HG03521 (cell line): ENCODE measurements at regions not wholly inside any gene's neighbourhood (a gene's known extent, or its start where the extent isn't known, plus 50 kb on each side); places are given as distances from the start of the nearest gene placed in this dataset.

Source experiments
- ATAC-seq: cut with Tn5 transposase; IDR thresholded peaks from one replicate; pipeline ENCODE4 v1.9.1; 2021; ENCODE audit warnings: mild to moderate bottlenecking, moderate library complexity; ENCODE audit not compliant: unreplicated experiment

DNA sequence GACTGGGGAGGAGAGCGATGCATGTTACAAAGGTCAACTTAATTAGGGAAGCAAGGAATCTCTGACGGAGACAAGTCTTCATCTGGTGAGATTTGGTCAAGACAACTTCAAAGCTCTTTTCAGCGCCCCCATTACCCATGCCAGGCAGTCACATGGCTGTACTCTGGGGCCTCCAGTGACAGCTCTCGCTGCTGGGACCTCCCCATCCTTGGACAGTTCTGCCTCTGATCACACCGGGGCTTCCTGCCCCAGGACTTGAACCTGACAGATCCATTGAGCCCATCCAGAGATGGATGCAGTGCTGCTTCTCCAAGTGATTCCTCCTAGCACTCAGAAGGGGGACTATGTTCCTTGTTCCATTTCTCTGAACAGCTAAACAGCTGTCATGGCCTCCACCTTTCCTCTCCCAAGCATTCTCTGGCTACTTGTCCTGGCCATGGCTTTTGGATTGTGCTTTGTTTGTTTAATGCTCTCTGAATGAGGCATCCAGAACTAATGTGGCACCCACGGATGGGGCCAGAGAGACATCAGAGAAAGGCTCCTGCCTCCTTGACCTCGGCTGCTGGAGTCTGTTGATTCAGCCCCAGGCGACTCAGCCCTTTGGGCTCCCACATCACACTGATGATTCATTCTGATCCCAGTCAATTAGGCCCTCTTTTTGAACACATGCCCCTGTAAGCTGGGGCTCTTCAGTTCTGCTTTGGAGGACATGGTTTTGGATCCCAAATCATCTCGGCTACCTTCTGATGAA is 122.1 kb upstream of the ADAMTS16 start:
- ATAC-seq: no peak

DNA sequence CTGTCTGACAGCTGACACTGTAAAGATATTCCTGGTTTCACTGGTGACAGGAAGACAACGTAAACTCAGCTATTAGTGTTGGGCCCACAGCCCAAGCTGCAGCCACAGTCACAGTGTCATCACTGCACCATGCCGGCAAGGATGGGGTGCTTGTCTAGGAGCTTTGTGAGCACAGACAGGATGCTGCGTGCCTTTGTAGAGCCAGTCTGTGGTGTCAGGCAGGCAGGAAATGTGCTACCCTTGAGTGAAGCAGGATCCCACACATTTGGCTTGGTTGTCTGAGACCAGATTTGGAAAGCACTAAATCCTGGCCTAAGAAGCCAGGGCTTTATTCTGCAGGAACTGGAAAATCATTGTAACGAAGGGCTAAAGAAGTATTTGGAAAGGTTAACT is 121.6 kb upstream of the ADAMTS16 start:
- no peak for ATAC-seq

DNA sequence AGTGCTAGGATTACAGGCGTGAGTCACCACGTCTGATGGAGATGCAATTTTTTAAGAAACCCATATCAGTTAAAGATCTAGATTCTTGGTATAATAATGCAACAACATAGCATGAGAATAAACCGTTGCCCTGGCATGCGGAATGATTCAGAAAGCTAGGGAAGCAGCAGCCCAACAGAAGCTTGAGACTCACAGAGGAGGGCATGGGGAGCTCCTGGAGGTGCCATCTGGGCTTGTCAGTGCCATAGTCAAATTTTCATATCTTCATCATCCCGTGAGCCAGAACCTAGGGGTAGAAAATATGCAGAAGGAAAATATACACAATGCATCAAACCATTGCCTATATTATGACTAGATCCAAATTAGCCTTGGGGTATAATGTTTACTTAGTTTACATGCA is 118.7 kb upstream of the ADAMTS16 start:
- ATAC-seq: no peak

DNA sequence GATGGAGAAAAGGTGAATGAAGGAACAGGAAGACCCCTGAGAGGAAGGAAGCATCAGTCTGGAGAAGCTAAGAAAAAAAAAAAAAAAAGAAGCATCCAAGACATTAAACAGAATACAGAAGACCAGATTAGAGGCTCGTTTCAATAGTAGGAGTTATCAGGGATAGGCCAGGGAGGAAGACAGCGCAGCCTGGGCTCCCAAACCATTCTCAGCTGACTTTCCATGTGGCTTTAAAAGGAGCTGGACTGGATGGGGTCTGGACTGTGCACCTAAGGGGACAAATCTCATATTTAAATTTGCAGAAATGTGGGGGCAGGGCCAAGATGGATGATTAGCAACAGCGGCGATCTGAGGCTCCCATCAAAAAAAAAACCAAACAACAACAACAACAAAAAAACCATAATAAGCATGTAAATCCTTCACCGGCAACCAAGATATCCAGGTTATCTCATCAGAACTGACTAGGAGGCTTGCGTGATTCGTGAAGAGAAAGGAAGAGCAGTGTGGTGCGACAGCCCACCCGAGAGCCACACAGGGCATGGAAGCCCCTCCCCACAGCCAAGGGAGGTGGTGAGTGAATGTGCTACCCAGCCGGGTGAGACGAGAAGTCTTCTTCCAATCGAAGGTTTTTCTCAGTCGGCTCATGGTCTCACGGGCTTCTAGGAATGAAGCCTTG is 114.9 kb upstream of the ADAMTS16 start:
- no peak for ATAC-seq

DNA sequence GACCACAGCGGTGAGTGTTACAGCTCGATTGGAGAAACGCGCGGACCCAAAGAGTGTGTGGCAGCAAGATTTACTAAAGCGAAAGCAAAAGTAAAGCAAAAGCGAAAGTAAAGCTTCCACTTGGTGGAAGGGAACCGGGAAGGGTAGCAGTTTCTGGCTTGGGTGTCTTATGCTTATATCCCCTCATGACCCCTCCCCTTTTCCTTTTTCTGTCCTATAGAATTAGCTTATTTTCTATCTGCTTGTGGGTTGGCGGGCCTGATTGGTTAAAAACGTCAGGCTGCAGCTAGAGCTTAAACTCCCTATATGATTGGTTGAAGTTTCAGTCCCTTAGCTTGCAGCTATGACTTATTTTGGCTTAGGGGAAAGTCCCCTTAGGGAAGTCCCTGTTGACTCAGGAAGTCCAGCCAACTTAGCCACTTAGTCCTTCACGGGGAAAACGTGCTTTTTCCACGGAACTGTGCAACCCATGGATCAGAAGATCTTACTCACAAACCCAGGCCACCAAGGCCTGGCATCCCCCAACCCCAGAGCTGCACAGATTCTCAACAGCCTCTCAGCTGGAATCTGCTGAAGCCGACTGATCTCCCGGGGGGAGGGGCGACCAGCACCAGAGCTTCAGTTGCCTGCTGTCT is 114.2 kb upstream of the ADAMTS16 start:
- ATAC-seq: no peak

DNA sequence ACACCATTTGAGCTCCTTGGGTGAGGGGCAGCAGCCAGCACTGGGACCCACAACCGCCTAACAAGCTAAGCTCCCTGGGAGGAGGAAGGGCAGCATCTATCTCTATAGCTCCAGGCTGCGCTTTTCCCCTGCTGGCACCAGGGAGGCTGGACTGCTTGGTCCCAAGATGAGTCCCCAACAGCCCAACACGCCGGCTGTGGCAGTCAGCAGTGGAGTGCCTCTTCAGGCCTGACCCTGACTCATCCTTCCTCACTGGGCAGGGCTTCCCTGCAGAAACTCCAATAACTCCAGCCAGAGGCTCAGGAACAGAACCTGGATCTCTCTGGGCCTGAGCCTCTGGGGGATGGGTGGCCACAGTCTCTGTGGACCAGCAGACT is 113.7 kb upstream of the ADAMTS16 start:
- no peak for ATAC-seq

DNA sequence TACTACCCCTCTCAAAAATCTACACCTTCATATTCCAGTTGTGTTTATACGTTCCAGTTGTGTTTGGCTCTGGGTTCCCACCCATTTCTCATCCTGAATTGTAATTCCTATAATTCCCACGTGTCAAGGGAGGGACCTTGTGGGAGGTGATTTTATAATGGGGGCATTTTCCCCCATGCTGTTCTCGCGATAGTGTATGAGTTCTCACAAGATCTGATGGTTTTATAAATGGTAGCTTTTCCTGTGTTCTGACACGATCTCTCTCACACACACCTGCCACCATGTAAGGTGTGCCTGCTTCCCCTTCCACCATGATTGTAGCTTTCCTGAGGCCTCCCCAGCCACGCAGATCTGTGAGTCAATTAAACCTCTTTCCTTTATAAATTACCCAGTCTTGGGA is 108.5 kb upstream of the ADAMTS16 start:
- no peak for ATAC-seq

DNA sequence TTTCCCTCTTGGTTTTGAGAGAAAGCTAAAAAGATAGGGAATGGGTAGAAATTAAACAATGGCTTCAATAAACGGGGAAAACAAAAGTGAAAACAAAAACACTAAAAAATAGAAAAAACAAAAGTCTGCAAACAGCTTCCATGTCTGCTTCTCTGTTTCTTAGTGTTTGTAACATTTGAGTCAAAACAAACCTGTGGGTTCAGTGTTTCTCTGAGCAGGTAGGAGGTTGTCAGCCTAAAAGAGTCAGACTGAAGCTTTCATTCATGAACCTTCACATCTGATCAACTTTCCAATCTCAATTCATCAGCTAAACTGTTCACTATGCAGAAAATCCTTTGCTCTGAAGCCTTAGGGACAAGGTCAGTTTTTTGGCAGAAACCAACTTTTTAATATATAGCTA is 102.5 kb upstream of the ADAMTS16 start:
- no peak for ATAC-seq

DNA sequence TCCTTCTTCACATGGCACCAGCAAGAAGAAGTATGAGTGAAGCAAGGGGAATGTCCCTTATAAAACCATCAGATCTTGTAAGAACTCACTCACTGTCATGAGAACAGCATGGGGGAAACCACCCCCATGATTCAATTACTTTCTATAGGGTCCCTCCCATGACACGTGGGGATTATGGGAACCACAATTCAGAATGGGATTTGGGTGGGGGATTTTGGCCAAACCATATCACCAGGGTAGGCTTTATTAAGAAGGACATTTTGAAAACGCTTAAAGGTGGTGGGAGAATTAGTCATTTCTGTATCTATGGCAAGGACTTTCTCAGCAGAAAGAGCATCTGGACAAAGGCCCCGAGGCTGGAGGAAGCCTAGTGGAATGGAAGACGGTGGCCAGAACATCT is 100.2 kb upstream of the ADAMTS16 start:
- ATAC-seq: no peak

DNA sequence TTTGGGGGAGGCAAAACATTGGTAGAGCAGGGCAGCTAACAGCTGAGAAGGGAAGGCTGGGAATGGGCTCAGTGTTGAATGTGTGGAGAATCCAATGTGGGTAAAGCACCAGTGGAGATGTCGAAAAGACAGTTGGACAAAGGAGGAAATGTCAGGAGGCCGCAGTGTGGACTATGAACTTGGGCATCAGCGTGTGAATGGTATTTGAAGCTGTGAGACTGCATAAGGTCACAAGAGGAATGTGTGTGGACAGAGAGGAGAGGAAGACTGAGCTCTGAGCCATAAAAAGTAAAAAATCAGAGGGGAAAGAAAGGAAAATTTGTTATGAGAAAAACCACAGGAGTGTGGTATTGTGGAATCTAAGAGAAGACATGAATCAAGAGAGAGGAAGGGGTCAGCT is 99.4 kb upstream of the ADAMTS16 start:
- ATAC-seq: no peak

DNA sequence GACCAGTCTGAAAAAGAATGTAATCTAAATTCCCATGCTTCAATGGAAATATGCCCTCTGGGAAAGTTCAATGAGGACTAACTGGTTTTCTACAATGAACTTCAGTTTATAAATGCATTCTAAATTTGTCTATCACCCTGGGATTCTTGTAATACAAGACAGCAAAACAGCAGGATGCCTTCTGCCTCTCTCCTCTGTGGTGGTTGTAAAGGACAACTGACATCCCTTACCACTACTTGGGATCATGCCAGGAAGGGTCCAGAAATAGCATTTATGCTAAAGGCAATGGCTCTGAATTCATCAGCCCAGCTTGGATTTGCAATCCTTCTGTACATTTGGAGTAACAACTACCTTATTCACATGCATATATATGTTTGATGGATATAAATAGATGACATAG is 97.3 kb upstream of the ADAMTS16 start:
- no peak for ATAC-seq

DNA sequence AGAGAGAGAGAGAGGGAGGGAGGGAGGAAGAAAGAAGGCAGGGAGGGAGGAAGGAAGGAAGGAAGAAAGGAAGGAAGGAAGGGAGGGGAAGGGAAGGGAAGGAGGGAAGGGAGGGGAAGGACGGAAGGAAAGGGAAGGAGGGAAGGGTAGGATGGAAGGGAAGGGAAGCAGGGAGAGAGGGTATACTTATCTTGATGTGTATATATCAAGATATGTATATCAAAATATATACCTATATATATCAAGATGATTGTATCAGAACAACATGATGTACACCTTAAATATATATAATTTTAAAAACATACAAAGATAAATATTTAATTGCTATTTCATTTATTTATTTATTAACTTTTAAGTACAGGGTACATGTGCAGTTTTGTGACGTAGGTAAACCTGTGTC is 96.8 kb upstream of the ADAMTS16 start:
- no peak for ATAC-seq

DNA sequence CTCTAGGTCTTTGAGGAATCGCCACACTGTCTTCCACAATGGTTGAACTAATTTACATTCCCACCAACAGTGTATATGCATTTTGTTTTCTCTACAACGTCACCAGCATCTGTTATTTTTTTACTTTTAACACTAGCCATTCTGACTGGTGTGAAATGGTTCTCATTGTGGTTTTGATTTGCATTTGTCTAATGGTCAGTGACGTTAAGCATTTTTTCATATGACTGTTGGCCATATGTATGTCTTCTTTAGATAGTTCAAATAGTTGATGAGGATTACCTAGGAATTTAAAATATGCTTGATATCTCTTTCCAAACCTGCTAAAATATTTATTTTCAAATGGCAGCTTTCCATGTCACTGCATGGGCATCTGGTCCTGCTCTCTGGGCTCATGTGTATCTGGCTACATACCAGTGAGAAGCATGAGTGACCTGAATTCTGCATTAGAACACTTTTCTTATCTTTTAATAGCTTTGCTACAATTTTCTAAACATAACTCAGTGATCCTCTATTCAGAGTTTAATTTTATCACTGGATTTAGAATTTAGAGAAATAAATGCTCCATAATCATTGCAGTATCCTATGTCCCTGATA is 95.8 kb upstream of the ADAMTS16 start:
- no peak for ATAC-seq

DNA sequence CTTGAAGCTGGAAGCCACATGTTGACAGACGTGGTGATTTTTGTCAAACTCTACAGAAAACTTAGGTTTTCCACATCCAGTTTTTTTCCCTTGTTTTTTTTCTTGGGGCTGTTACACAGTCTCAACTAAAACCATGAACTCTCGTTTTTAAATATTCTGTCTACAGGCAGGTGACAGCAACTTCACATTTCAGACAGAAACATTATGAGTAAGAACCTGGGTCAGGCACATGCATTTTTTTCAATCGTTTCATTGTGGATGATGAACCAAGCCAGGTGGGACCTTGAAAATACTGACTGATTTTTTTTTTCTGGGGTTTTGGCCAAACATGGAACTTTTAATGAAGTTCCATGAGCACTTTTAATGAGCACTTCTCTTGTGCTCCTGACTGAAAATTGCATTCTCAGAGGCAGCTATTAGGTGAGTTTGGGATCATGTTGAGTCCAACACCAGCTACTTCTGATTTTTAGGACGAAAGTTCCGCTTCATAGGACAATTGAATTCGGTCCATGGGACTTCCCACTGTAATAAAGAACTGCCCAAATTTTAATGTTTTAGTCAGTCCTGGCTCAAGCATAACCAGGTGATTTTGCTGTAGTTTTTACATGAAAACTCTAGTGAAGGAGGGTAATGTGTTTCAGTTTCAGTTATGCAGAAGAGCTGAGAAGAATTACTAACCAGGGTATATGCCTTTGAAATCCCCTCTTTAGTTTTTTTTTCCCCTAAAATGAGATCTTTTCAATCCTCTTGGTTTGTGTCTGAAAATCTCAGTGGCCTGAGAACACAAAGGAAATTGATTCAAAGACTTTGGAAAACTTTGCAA is 93.2 kb upstream of the ADAMTS16 start:
- ATAC-seq: peak; percentile 68

DNA sequence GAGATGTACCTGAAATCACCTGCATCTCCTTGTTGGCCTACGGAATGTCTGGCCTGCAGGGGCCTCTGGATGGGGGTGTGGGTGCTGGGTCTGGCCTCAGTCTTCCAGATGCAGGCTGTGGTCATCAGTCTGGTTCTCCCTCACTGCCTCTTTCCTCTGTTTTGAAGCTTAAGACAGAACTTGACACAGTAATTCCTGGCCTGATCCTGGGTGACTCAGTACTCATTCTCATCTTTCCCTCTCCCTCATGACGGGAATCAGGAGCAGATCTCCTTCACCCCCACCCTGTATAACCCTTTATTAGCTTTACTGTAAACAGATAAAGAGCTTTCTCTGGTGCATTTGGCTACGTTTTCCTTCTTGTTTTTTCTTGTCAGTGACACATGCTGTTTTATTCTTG is 89.3 kb upstream of the ADAMTS16 start:
- ATAC-seq: no peak

DNA sequence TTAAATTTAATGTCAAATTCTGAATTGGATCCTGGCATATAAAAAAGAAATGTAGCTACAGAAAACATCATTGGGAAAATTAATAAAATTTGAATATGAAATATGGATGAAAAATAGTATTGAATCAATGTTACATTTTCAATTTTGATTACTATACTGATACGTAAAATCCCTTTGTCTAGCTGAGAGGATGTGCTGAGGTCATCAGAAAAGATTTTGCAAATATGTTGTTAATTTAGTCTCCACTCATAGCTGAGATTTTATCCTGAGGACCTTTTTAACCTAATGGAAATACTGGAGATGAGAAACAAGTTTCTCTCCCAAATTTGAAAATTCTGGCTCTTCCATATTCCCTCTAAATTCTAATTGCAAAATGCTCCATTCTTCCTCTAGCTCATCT is 84.4 kb upstream of the ADAMTS16 start:
- no peak for ATAC-seq

DNA sequence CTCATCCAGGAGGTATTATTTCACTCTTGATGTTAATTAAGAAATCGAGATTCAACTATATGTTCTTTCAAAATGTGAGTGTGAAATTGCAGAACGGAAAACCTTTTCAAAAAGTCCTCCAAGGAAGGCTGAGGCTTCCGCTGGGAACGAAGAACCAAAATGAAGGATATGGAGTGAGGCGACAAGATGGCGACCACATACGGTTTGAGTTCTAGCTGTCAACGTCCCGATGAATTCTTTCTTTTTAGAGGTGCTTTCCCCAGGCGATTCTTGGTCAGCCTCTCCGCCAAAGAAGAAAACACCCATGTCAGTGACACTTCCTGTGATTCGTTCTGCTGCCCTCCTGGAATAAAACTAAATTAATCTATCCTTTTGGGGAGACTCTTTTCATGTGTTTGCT is 78.3 kb upstream of the ADAMTS16 start:
- ATAC-seq: no peak

DNA sequence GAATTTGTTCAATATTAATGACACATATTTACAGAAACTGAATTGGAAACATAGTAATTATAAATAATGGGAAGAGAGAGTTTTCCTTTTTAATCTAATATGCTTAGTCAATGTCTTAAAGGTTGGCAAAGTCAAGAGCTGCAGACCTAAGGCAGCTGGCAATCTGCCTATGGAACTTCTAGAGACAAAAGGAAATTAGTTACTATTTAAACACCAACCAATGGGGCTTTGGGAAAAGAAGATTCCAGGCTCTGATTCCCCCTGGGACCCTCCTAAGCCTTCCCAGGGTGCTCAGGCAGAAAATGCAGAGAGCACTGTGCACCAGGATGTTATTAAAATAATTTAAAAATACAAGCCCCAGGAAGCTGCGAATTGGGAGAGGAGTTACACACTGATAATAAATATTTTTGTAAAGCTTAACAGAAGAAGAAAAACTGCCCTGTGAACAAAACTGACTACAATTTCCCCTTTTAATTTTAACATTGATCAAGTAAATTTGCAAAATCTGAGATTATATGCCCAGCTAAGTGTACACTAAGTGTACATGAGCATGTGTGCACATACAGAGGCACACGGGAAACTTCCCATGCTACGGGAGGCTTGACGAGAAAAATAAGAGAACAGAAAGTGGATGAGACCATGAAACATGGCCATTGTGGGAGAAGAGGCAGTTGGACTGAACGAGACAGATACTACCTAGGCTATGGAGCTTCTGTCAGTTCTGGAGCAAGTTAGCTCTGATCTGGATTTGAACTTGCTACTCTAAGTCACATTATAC is 77.4 kb upstream of the ADAMTS16 start:
- ATAC-seq: no peak

DNA sequence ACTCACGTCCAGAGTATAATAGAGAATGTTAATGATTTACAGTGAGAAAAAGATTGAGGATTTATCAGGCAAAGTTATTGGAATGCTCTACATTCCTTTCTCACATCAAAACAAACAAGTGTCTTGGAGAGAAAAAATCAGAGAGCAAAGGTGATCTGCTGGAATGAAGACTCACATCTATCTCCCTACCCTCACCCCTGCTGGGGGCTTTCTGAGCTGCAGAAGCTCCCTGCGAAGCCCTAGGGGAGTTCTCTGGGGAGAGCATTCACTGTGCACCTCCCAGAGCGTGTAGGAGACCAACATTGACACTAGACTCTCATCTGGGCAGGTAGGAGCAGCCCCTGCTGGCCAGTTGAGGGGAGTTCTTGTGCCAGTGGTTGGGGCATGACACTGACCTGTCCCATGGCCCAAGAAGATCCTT is 76.6 kb upstream of the ADAMTS16 start:
- no peak for ATAC-seq

DNA sequence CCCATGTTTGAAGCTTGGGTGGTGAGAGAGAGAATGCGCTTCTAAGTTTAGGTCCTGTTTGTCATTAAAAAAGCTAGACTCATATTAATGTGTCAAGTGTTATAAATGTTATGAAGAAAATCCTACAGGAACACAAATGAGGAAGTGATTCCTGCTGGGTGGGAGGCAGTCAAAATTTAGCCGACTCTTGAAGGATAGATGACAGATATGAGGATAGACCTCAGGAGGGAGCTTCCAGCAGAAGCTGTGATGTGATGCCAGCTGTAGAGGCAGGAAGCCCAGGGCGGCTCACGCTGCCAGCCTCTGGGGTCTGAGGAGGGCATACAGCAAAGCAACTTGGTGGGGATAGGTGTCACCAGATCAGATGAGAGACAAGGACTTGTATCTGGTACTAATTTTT is 74.7 kb upstream of the ADAMTS16 start:
- no peak for ATAC-seq
